HEK293 (cell line): ENCODE measurements at regions not wholly inside any gene's neighbourhood (a gene's known extent, or its start where the extent isn't known, plus 50 kb on each side); places are given as distances from the start of the nearest gene placed in this dataset.

Experiments
- CTCF ChIP-seq: fragments of 450-650 bp; formaldehyde crosslinking; IDR thresholded peaks from 2 replicates; pipeline ENCODE4 v1.5.1; 2016; ENCODE audit warnings: missing biosample characterization, missing genetic modification characterization
- PRDM1 ChIP-seq: fragments of 450-650 bp; formaldehyde crosslinking; IDR thresholded peaks from 2 replicates; pipeline ENCODE4; 2016; ENCODE audit warnings: missing biosample characterization, missing genetic modification characterization
- ZNF184 ChIP-seq: fragments of 450-650 bp; IDR thresholded peaks from 2 replicates; pipeline ENCODE4 v1.5.1; 2018; ENCODE audit warnings: missing biosample characterization, mild to moderate bottlenecking, missing genetic modification characterization
- ZNF24 ChIP-seq: fragments of 450-650 bp; formaldehyde crosslinking; IDR thresholded peaks from 2 replicates; pipeline ENCODE4 v1.5.1; 2016; ENCODE audit warnings: missing biosample characterization, missing genetic modification characterization
- ZNF26 ChIP-seq: fragments of 450-650 bp; formaldehyde crosslinking; IDR thresholded peaks from 2 replicates; pipeline ENCODE4 v1.5.1; 2016; ENCODE audit warnings: missing biosample characterization, missing genetic modification characterization
- ZNF274 ChIP-seq, 2 experiments: fragments of 200-500 bp in 1 of 2; fragments of 450-650 bp in 1 of 2; sonication (Bioruptor generic) in 1 of 2; formaldehyde crosslinking in 1 of 2; IDR thresholded peaks; 2 replicates each; pipeline versions ENCODE4 v1.5.1 to v1.6.1; 2014 to 2016; ENCODE audit warnings: borderline replicate concordance in 1 of 2, inconsistent platforms in 1 of 2, low read length in 1 of 2, missing biosample characterization in 1 of 2, missing genetic modification characterization in 1 of 2
- ZNF510 ChIP-seq: fragments of 450-650 bp; formaldehyde crosslinking; IDR thresholded peaks from 2 replicates; pipeline ENCODE4 v1.5.1; 2018; ENCODE audit warnings: mild to moderate bottlenecking, missing genetic modification characterization, missing biosample characterization; ENCODE audit not compliant: insufficient replicate concordance

- TF ChIP-seq ZNF24 (no peak), PRDM1 (tag by site-specific recombination) (no peak), ZNF184 (tag by site-specific recombination) (no peak), ZNF26 (tag by site-specific recombination) (no peak), CTCF (no peak), ZNF274 (IDR thresholded peaks at IDR 0.05; ENCODE audit: low read length) (no peak), ZNF274 (tag by site-specific recombination; IDR thresholded peaks at IDR 0.05; ENCODE audit: borderline replicate concordance) (no peak), ZNF510 (tag by site-specific recombination) (no peak)
Observed at GRCh38 chr14:89708982-89709625, 245.4 kb downstream of the EFCAB11 start.
